GM12875 (cell line): ENCODE measurements at regions not wholly inside any gene's neighbourhood (a gene's known extent, or its start where the extent isn't known, plus 50 kb on each side); places are given as distances from the start of the nearest gene placed in this dataset.

Experiments
- H3K4me3 ChIP-seq: one replicate; pipeline ENCODE4 v1.5.1; 2011; ENCODE audit warnings: low read depth, low read length, control low read depth
- CTCF ChIP-seq: IDR thresholded peaks from 2 replicates; pipeline ENCODE4 v1.5.1; 2011; ENCODE audit warnings: low read depth, mild to moderate bottlenecking, control low read depth, inconsistent platforms, low read length, moderate library complexity, borderline replicate concordance; ENCODE audit not compliant: insufficient read depth

- no peak for TF ChIP-seq CTCF
- H3K4me3 ChIP-seq = no peak overlapping the region
These were observed 160.1 kb downstream of the ARRDC4 start for GRCh38 chr15:98120561-98120960.

- no peak for TF ChIP-seq CTCF
These were observed 161.0 kb downstream of the ARRDC4 start for GRCh38 chr15:98121536-98121935.

DNA sequence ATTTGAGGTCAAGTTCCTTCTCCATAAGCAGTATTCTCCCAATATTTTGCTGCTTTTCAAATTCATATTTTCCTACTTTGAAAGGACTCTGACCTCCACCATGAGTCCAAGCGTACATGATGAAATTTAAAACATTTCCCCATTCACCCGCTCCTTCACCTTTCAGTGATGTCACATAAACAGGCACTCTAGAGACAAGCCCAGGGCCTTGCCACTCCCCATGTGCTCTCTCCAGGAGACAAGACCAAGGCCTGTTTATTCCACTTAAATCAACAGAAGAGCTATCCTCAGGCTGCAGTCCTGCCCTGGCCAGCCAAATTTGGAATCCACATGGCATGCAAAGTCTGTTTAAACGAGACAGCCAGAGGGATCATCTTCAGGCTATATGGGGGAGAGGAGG is 161.5 kb downstream of the ARRDC4 start:
- no peak for TF ChIP-seq CTCF
- no peak overlapping the region for H3K4me3 ChIP-seq

More at GRCh38 chr15:98121536-98121935, 161.0 kb downstream of the ARRDC4 start:
- H3K4me3 ChIP-seq = no peak overlapping the region

DNA sequence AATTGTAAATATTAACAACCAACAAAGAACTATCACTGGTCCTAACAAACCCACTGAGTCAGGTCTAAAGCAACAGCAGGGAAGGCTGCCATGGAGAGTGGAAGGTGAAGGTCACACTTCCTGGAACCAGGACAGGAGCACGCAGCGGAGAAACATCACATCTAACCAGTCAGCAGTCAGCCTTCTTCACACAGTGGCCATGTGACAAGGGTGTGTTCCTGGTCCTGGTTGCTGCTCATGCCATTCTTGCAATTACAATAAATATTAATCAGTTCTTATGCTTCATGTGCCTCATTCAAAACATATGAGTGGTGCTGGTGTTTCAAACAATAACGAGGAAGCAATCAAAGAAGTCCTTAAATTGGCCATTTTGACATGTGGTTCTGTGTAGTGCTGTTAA is 162.8 kb downstream of the ARRDC4 start:
- TF ChIP-seq CTCF = no peak

GRCh38 chr15:98123834-98124233 is 163.3 kb downstream of the ARRDC4 start:
- TF ChIP-seq CTCF = no peak
- no peak overlapping the region for H3K4me3 ChIP-seq

More for the DNA sequence above, 162.8 kb downstream of the ARRDC4 start:
- H3K4me3 ChIP-seq = no peak overlapping the region

DNA sequence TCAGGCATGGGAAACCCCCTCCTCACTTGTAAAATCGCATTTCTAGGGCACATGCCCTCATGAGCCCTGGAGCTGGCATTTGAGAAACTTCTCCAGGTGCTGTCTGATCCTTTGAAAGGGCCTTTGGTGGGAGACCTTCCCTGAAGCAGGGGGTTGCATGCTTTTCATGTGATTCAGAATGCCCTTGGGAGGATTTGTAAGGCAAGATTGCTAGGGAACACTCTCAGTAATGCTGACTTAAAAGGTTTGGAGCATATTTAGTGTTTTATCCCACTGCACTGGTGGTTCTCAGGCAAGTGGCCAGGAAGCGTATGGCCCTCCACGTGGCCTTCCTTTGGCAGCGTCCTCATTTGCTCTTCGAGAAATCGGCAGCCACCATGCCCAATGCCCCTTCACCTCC is 164.1 kb downstream of the ARRDC4 start:
- no peak for TF ChIP-seq CTCF
- H3K4me3 ChIP-seq = no peak overlapping the region

DNA sequence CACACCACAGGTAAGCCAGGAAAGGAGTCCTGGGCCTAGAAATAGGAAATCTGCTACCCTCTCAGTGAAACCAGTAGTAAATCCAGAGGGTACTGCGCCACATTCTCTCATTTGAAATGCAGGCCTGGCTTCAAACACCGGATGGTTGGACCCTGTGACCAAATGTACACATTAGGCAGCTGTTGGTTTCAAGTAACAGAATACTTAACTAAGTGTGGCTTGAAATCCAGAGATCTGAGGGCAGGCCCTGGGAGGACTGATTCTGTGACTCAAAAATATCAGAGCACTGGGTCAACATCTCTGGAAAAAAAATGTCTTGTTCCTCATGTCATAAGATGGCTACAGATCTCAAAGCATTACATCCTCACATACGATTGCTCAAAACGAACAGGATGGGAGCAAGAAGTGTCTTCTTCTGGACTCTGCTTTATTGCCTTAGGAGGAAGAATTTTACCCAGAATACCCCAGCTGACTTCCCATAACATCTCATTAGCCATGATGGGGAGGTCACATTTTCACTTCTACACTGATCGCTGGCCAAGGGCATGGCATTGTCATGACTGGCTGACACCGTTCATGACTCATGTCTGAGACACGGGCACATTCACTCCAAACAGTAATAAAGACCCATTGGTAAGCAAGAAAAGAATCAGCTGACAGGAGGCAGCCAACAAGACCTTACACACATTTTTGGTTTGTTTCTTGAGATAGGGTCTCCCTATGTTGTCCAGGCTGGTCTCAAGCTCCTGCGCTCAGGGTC is 166.0 kb downstream of the ARRDC4 start:
- no peak for TF ChIP-seq CTCF
- H3K4me3 ChIP-seq = no peak overlapping the region
